ENCODE measurements at regions not wholly inside any gene's neighbourhood (a gene's known extent, or its start where the extent isn't known, plus 50 kb on each side); places are given as distances from the start of the nearest gene placed in this dataset.
"Not testable (repeated sequence)": the region's sequence is repeated elsewhere in the genome, so short reads cannot be mapped to it uniquely, and the experiment has no call there.

DNA sequence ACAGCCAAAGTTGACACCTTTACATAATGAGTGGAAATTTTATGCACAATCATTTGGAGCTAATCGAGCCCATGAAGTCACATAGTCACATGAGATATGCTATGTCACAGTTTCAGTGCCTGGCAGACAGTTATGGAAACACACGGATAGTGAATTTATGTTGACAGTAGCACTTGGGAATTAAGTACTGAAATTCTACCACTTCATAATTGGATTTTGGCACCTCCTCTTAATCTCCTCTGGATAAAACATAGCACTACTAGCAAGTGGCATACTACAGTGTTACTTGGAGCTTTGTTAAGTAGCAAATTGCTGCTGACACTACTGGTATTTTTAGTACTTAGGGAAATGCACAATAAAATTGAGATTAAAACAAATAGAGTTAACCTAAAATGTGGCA, 1679.4 kb downstream of the OTOL1 start:
- Mint-ChIP-seq H3K36me3 (ENCODE audit: low read depth) (peaks cover 2% of the 10 kb centered on the region), H3K27ac (ENCODE audit: unreplicated experiment) (no peak overlapping the region), H3K4me1 (no peaks in the 10 kb centered on the region), H3K27me3 (ENCODE audit: low read depth) (no peaks in the 10 kb centered on the region), H3K9me3 (no peaks in the 10 kb centered on the region), H3K4me3 (no peak overlapping the region)
- TF ChIP-seq, protein P1, sequence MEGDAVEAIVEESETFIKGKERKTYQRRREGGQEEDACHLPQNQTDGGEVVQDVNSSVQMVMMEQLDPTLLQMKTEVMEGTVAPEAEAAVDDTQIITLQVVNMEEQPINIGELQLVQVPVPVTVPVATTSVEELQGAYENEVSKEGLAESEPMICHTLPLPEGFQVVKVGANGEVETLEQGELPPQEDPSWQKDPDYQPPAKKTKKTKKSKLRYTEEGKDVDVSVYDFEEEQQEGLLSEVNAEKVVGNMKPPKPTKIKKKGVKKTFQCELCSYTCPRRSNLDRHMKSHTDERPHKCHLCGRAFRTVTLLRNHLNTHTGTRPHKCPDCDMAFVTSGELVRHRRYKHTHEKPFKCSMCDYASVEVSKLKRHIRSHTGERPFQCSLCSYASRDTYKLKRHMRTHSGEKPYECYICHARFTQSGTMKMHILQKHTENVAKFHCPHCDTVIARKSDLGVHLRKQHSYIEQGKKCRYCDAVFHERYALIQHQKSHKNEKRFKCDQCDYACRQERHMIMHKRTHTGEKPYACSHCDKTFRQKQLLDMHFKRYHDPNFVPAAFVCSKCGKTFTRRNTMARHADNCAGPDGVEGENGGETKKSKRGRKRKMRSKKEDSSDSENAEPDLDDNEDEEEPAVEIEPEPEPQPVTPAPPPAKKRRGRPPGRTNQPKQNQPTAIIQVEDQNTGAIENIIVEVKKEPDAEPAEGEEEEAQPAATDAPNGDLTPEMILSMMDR (conservative IDR thresholded peaks at IDR 0.05): no peak
- no peak for DNase-seq (ENCODE audit: low read depth, low spot score)

DNA sequence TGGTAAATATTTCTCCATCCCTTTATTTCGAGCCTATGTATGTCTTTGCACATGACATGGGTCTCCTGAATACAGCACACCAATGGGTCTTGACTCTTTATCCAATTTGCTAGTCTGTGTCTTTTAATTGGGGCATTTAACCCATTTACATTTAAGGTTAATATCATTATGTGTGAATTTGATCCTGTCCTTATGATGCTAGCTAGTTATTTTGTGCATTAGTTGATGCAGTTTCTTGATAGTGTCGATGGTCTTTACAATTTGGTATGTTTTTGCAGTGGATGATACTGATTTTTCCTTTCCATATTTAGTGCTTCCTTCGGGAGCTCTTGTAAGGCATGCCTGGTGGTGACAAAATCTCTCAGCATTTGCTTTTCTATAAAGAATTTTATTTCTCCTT, 1675.9 kb downstream of the OTOL1 start:
- H3K4me3 Mint-ChIP-seq; H3K36me3 Mint-ChIP-seq (ENCODE audit: low read depth); H3K27ac Mint-ChIP-seq (ENCODE audit: unreplicated experiment); H3K9me3 Mint-ChIP-seq; DNase-seq (ENCODE audit: low read depth, low spot score); H3K27me3 Mint-ChIP-seq (ENCODE audit: low read depth); H3K4me1 Mint-ChIP-seq: not testable (repeated sequence)

DNA sequence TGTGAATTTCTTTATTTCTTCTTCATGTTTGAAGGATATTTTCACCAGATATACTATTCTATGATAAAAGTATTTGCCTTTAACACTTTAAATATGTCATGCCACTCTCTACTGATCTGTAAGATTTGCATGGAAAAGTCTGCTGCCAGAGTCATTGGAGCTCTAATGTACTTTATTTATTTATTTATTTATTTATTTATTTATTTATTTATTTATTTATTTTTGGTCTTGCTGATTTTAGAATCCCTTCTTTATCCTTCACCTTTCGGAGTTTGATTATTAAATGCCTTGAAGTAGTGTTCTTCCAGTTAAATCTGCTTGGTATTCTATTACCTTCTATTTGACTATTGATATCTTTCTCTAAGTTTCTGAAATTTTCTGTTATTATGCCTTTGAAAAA, 1669.6 kb downstream of the OTOL1 start:
- TF ChIP-seq, protein P1 (conservative IDR thresholded peaks at IDR 0.05): no peak
- Mint-ChIP-seq H3K36me3 (ENCODE audit: low read depth) (peaks cover 2% of the 10 kb centered on the region), H3K27me3 (ENCODE audit: low read depth) (no peaks in the 10 kb centered on the region), H3K4me1 (peaks cover 9% of the 10 kb centered on the region), H3K4me3 (no peak overlapping the region), H3K9me3 (peaks cover 16% of the 10 kb centered on the region), H3K27ac (ENCODE audit: unreplicated experiment) (no peak overlapping the region)
- no peak for DNase-seq (ENCODE audit: low read depth, low spot score)

DNA sequence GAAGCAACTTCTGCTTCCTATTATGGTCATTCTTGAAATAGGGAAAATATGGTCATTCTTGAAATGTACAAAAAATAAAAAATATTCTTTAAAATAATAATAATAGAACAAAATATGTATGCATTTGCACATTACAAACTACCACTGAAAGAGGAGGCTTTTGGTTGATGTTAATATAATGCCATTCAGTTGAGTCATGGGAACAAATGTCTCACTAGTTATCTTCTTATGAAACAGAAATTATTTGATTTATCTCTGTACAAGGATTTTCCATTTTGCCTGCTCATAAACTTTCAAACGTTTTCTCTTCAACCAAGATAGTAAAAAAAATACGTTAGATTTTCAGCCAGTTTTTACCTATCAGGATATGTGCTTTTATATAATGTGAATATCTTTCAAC, 1662.7 kb downstream of the OTOL1 start:
- no peak overlapping the region for H3K27ac Mint-ChIP-seq (ENCODE audit: unreplicated experiment)
- peaks cover 10% of the 10 kb centered on the region for H3K4me1 Mint-ChIP-seq
- TF ChIP-seq, protein P1 (conservative IDR thresholded peaks at IDR 0.05): no peak
- H3K36me3 Mint-ChIP-seq (ENCODE audit: low read depth): no peaks in the 10 kb centered on the region
- no peak overlapping the region for H3K4me3 Mint-ChIP-seq
- H3K9me3 Mint-ChIP-seq: peaks cover 4% of the 10 kb centered on the region
- DNase-seq (ENCODE audit: low read depth, low spot score): no peak
- H3K27me3 Mint-ChIP-seq (ENCODE audit: low read depth): no peaks in the 10 kb centered on the region

DNA sequence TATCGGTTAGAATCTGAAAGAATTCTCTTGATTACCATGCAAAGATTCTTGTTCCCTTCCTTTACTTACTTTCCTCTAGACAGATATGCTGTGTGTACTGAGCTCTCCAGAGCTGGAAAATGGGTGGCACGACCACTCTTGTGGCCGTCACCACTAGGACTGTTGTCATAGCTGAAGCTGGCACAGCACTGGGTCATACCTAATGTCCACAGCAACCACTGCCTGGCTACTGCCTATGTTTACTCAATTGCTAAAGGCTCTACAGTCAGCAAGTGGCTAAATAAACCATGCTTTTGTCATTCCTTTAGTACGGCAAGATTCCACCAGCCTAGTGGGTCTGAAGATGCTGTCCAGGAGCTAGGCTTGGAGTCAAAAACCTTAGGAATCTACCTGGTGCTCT, 1643.0 kb downstream of the OTOL1 start:
- H3K27ac Mint-ChIP-seq (ENCODE audit: unreplicated experiment): no peak overlapping the region
- DNase-seq (ENCODE audit: low read depth, low spot score): no peak
- TF ChIP-seq, protein P1 (conservative IDR thresholded peaks at IDR 0.05): no peak
- H3K36me3 Mint-ChIP-seq (ENCODE audit: low read depth): no peaks in the 10 kb centered on the region
- H3K4me1 Mint-ChIP-seq: no peaks in the 10 kb centered on the region
- H3K27me3 Mint-ChIP-seq (ENCODE audit: low read depth): no peaks in the 10 kb centered on the region
- no peaks in the 10 kb centered on the region for H3K9me3 Mint-ChIP-seq
- H3K4me3 Mint-ChIP-seq: no peak overlapping the region

DNA sequence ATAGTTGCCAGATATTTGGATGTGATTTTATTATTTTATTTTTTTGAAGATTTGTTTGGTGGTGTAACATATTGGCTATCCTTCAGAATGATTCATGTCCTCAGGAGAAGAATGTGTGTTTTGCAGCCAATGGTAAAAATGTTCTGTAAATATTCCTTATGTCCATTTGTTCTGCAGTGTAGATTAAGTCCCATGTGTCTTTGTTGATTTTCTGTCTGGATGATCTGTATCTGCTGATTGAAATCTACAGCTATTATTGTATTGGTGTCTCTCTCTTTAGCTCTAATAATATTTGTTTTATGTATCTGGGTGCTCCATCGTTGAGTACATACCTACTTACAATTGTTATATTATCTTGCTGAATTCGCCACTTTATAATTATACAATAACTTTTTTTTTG, 1641.7 kb downstream of the OTOL1 start:
- TF ChIP-seq, protein P1 (conservative IDR thresholded peaks at IDR 0.05): no peak
- Mint-ChIP-seq H3K27ac (ENCODE audit: unreplicated experiment) (no peak overlapping the region), H3K9me3 (no peaks in the 10 kb centered on the region), H3K4me1 (no peaks in the 10 kb centered on the region), H3K36me3 (ENCODE audit: low read depth) (no peaks in the 10 kb centered on the region), H3K4me3 (no peak overlapping the region), H3K27me3 (ENCODE audit: low read depth) (no peaks in the 10 kb centered on the region)
- no peak for DNase-seq (ENCODE audit: low read depth, low spot score)

Measured in neural crest cell (in vitro differentiated cells).